A549 (cell line): ENCODE measurements at regions not wholly inside any gene's neighbourhood (a gene's known extent, or its start where the extent isn't known, plus 50 kb on each side); places are given as distances from the start of the nearest gene placed in this dataset.

ENCODE experiments used
- ATAC-seq, 2 experiments: fragments of 200-7000 bp in 1 of 2; fragments of >200 bp in 1 of 2; cut with Nextera tagmentation in 1 of 2; cut with Tn5 transposase in 1 of 2; 3 replicates each; pipeline versions ENCODE4 v1.8.0 to v1.9.1; 2018 to 2020; ENCODE audit warnings: mild to moderate bottlenecking in 1 of 2, moderate library complexity in 1 of 2
- CTCF ChIA-PET: fragments of 300-600 bp; sonication (Branson Sonifier 250); formaldehyde crosslinking; extraction: SDS; loops from one replicate; lab custom pipeline; 2021; ENCODE audit warnings: antibody characterized with exemption, inconsistent platforms; lab: Yijun Ruan, JAX
- POLR2A ChIA-PET: fragments of 350-600 bp; formaldehyde crosslinking; extraction: SDS; loops from one replicate; lab custom pipeline; 2021; ENCODE audit warnings: antibody characterized with exemption, inconsistent platforms; lab: Yijun Ruan, JAX
- DNase-seq, 2 experiments: peaks; one replicate each; pipeline versions ENCODE4 v3.0.0 to v3.0.0-alpha.2; 2011 to 2016; ENCODE audit warnings: low read depth in 1 of 2, low spot score in 1 of 2
- FAIRE-seq: peaks from 2 replicates; lab custom pipeline; 2011; peaks lifted over from hg19 to GRCh38; lab: Jason Lieb, UNC
- H3K27ac ChIP-seq, 2 experiments: fragments of >200 bp; sonication (Bioruptor Twin); formaldehyde crosslinking; 3 replicates each; pipeline ENCODE4 v1.5.1; 2016 to 2017
- H3K4me1 ChIP-seq: fragments of >200 bp; sonication (Bioruptor Twin); formaldehyde crosslinking; 3 replicates; pipeline ENCODE4 v1.6.1; 2016
- H3K4me2 ChIP-seq: fragments of >200 bp; sonication (Bioruptor Twin); formaldehyde crosslinking; 3 replicates; pipeline ENCODE4 v1.6.1; 2016
- H3K4me3 ChIP-seq: fragments of >200 bp; sonication (Bioruptor Twin); formaldehyde crosslinking; 3 replicates; pipeline ENCODE4 v1.5.1; 2016
- H3K9me3 ChIP-seq: fragments of >200 bp; sonication (Bioruptor Twin); formaldehyde crosslinking; 3 replicates; pipeline ENCODE4 v1.6.1; 2016
- BHLHE40 ChIP-seq: IDR thresholded peaks from 2 replicates; pipeline ENCODE4 v1.6.1; 2012; ENCODE audit warnings: low read depth, low read length, inconsistent platforms
- EHF ChIP-seq: fragments of 250-450 bp; sonication (Bioruptor Pico); IDR thresholded peaks from 2 replicates; pipeline ENCODE4 v1.5.0; 2020; ENCODE audit warnings: mild to moderate bottlenecking
- ELK1 ChIP-seq: fragments of 150-350 bp; IDR thresholded peaks from 2 replicates; pipeline ENCODE4 v1.6.1; 2014; ENCODE audit warnings: low read depth, mild to moderate bottlenecking, low read length
- EP300 ChIP-seq, 2 experiments: fragments of >200 bp; sonication (Bioruptor Twin); formaldehyde crosslinking; IDR thresholded peaks; 2 replicates in 1 of 2; 3 replicates in 1 of 2; pipeline ENCODE4 v1.6.1; 2016 to 2017
- GATA3 ChIP-seq: IDR thresholded peaks from 2 replicates; pipeline ENCODE4 v1.6.1; 2012; ENCODE audit warnings: borderline replicate concordance
- HES2 ChIP-seq: fragments of >200 bp; sonication (Bioruptor Twin); formaldehyde crosslinking; IDR thresholded peaks from 2 replicates; pipeline ENCODE4 v1.6.1; 2016
- HEYL ChIP-seq: fragments of 250-450 bp; sonication (Bioruptor Pico); IDR thresholded peaks from 2 replicates; pipeline ENCODE4 v1.8.0; 2021; ENCODE audit warnings: mild to moderate bottlenecking, moderate library complexity
- HMGXB4 ChIP-seq: fragments of 250-450 bp; sonication (Bioruptor Pico); IDR thresholded peaks from 2 replicates; pipeline ENCODE4 v1.5.0; 2021; ENCODE audit warnings: mild to moderate bottlenecking, moderate library complexity, borderline replicate concordance
- HOXA7 ChIP-seq: fragments of 250-450 bp; sonication (Bioruptor Pico); IDR thresholded peaks from 2 replicates; pipeline ENCODE4 v1.5.0; 2020; ENCODE audit warnings: mild to moderate bottlenecking, moderate library complexity
- HOXB13 ChIP-seq: fragments of 250-450 bp; sonication (Bioruptor Pico); IDR thresholded peaks from 2 replicates; pipeline ENCODE4 v1.5.0; 2020; ENCODE audit warnings: low read depth, mild to moderate bottlenecking, moderate library complexity
- JUN ChIP-seq, 2 experiments: fragments of >200 bp; sonication (Bioruptor Twin); formaldehyde crosslinking; IDR thresholded peaks; 2 replicates in 1 of 2; 3 replicates in 1 of 2; pipeline ENCODE4 v1.6.1; 2016 to 2017
- JUNB ChIP-seq: fragments of >200 bp; sonication (Bioruptor Twin); formaldehyde crosslinking; IDR thresholded peaks from 2 replicates; pipeline ENCODE4 v1.6.1; 2016
- KDM5A ChIP-seq: fragments of 200-600 bp; sonication (generic); IDR thresholded peaks from 2 replicates; pipeline ENCODE4 v1.6.1; 2016; ENCODE audit warnings: antibody characterized with exemption, mild to moderate bottlenecking
- MAFK ChIP-seq: fragments of 450-650 bp; IDR thresholded peaks from 2 replicates; pipeline ENCODE4 v1.6.1; 2014; ENCODE audit not compliant: partially characterized antibody
- MAX ChIP-seq: IDR thresholded peaks from 2 replicates; pipeline ENCODE4 v1.6.1; 2012
- MAZ ChIP-seq: fragments of 150-350 bp; IDR thresholded peaks from 2 replicates; pipeline ENCODE4 v1.6.1; 2014; ENCODE audit warnings: antibody characterized with exemption, low read depth, low read length, borderline replicate concordance
- MYC ChIP-seq: IDR thresholded peaks from 2 replicates; pipeline ENCODE4 v1.6.1; 2012; ENCODE audit warnings: mild to moderate bottlenecking, inconsistent platforms, low read length, improper control_type of control experiment, borderline replicate concordance
- PHF8 ChIP-seq: fragments of 200-600 bp; sonication (generic); IDR thresholded peaks from 2 replicates; pipeline ENCODE4 v1.6.1; 2016; ENCODE audit warnings: low read depth, mild to moderate bottlenecking, antibody characterized with exemption, moderate library complexity, borderline replicate concordance
- POLR2A ChIP-seq: IDR thresholded peaks from 2 replicates; pipeline ENCODE4 v1.6.1; 2012; ENCODE audit warnings: mild to moderate bottlenecking, low read length
- RAD21 ChIP-seq, 2 experiments: fragments of >200 bp in 1 of 2; sonication (Bioruptor Twin) in 1 of 2; formaldehyde crosslinking in 1 of 2; IDR thresholded peaks in 1 of 2; conservative IDR thresholded peaks in 1 of 2; 2 replicates in 1 of 2; 3 replicates in 1 of 2; pipeline ENCODE4 v1.6.1; 2012 to 2018; ENCODE audit warnings: inconsistent platforms in 1 of 2
- RCOR1 ChIP-seq: fragments of 150-350 bp; IDR thresholded peaks from 2 replicates; pipeline ENCODE4 v1.6.1; 2014; ENCODE audit warnings: antibody characterized with exemption, low read length, low read depth
- REST ChIP-seq: fragments of 200-600 bp; sonication (generic); IDR thresholded peaks from 2 replicates; pipeline ENCODE4 v1.6.1; 2016; ENCODE audit warnings: antibody characterized with exemption, mild to moderate bottlenecking, moderate library complexity
- RFX5 ChIP-seq: fragments of 450-650 bp; IDR thresholded peaks from 2 replicates; pipeline ENCODE4 v1.7.1; 2014; ENCODE audit warnings: antibody characterized with exemption, mild to moderate bottlenecking, moderate library complexity
- RNF2 ChIP-seq: fragments of 200-600 bp; sonication (generic); IDR thresholded peaks from 2 replicates; pipeline ENCODE4 v1.6.1; 2016; ENCODE audit warnings: low read depth, mild to moderate bottlenecking, antibody characterized with exemption, moderate library complexity, borderline replicate concordance
- SREBF2 ChIP-seq: fragments of 450-650 bp; IDR thresholded peaks from 2 replicates; pipeline ENCODE4 v1.6.1; 2014; ENCODE audit warnings: mild to moderate bottlenecking, moderate library complexity
- TFCP2L1 ChIP-seq: fragments of 250-450 bp; sonication (Bioruptor Pico); IDR thresholded peaks from 2 replicates; pipeline ENCODE4 v1.5.0; 2021; ENCODE audit warnings: mild to moderate bottlenecking
- TP53 ChIP-seq: fragments of 250-450 bp; sonication (Bioruptor Pico); IDR thresholded peaks from 2 replicates; pipeline ENCODE4 v1.5.0; 2021; ENCODE audit warnings: mild to moderate bottlenecking, moderate library complexity
- ZNF302 ChIP-seq: fragments of 250-450 bp; sonication (Bioruptor Pico); IDR thresholded peaks from 2 replicates; pipeline ENCODE4 v1.9.0; 2021; ENCODE audit warnings: inconsistent platforms, mild to moderate bottlenecking, moderate library complexity
- WGBS: methylation state at CpG from one replicate; pipeline ENCODE4 v1.1.6; 2017; ENCODE audit errors: missing lambda C conversion rate; 5-methylcytosine and 5-hydroxymethylcytosine counted together

- no peaks in the 10 kb centered on the region for H3K9me3 ChIP-seq
- ChIA-PET CTCF (no interaction called here), POLR2A (no interaction called here)
- no peaks in the 10 kb centered on the region for H3K4me1 ChIP-seq
- WGBS = 38% methylated on average over 2 of the region's 2 CpGs
- FAIRE-seq (no peak), DNase-seq (no peak), ATAC-seq (no peak)
- TF ChIP-seq ZNF302 (CRISPR knock-in tag) (no peak), RAD21 (conservative IDR thresholded peaks at IDR 0.05 in 1 of 2, IDR thresholded peaks at IDR 0.05 in 1 of 2) (no peak), POLR2A (no peak), MYC (no peak), EHF (CRISPR knock-in tag) (no peak), HOXA7 (CRISPR knock-in tag) (no peak)
- H3K27ac ChIP-seq = no peak overlapping the region
- H3K4me2 ChIP-seq = no peak overlapping the region
- no peak overlapping the region for H3K4me3 ChIP-seq
Observed at GRCh38 chr13:50742353-50742752, 101.1 kb downstream of the DLEU7 start.

- Histone ChIP-seq H3K9me3 (no peaks in the 10 kb centered on the region), H3K4me3 (no peak overlapping the region), H3K4me1 (no peaks in the 10 kb centered on the region), H3K4me2 (no peak overlapping the region), H3K27ac (no peak overlapping the region)
- TF ChIP-seq ZNF302 (CRISPR knock-in tag) = no peak
- no peak for TF ChIP-seq KDM5A
- no peak for TF ChIP-seq MYC
- TF ChIP-seq RCOR1 = no peak
- no peak for TF ChIP-seq JUN (IDR thresholded peaks at IDR 0.05)
- no peak for TF ChIP-seq MAFK
- TF ChIP-seq JUNB = no peak
- no peak for TF ChIP-seq TP53
- TF ChIP-seq TFCP2L1 = no peak
- no peak for TF ChIP-seq MAX
- no peak for TF ChIP-seq BHLHE40
- no peak for TF ChIP-seq HOXB13 (CRISPR knock-in tag)
- no peak for TF ChIP-seq RFX5
- TF ChIP-seq PHF8 = no peak
- TF ChIP-seq HES2 = no peak
- no peak for TF ChIP-seq MAZ
- no peak for TF ChIP-seq GATA3
- no peak for TF ChIP-seq SREBF2
- ChIA-PET POLR2A (no interaction called here), CTCF (no interaction called here)
- ATAC-seq = no peak
- no peak for DNase-seq
- FAIRE-seq = no peak
Observed at GRCh38 chr13:50742968-50743367, 100.5 kb downstream of the DLEU7 start.

- H3K27ac ChIP-seq = no peak overlapping the region
- no peak for DNase-seq
- FAIRE-seq = no peak
- no peak overlapping the region for H3K4me2 ChIP-seq
- 58% methylated on average over 6 of the region's 6 CpGs for WGBS
- TF ChIP-seq KDM5A = no peak
- TF ChIP-seq RCOR1 = no peak
- TF ChIP-seq EHF (CRISPR knock-in tag) = no peak
- no peak for TF ChIP-seq HOXB13 (CRISPR knock-in tag)
- no peak for TF ChIP-seq HMGXB4 (CRISPR knock-in tag)
- TF ChIP-seq ELK1 = no peak
- TF ChIP-seq JUN (IDR thresholded peaks at IDR 0.05) = no peak
- no peak for TF ChIP-seq RNF2
- TF ChIP-seq MAZ = no peak
- TF ChIP-seq MYC = no peak
- TF ChIP-seq REST = no peak
- no peak for TF ChIP-seq HEYL (CRISPR knock-in tag)
- TF ChIP-seq EP300 (IDR thresholded peaks at IDR 0.05) = no peak
- no peaks in the 10 kb centered on the region for H3K4me1 ChIP-seq
- POLR2A ChIA-PET = no interaction called here
- CTCF ChIA-PET = no interaction called here
- H3K4me3 ChIP-seq = no peak overlapping the region
- ATAC-seq = no peak
- no peaks in the 10 kb centered on the region for H3K9me3 ChIP-seq
Observed at GRCh38 chr13:50744116-50744660, 99.3 kb downstream of the DLEU7 start.
